H9 (cell line): ENCODE measurements at regions not wholly inside any gene's neighbourhood (a gene's known extent, or its start where the extent isn't known, plus 50 kb on each side); places are given as distances from the start of the nearest gene placed in this dataset.

Experiments used
- DNase-seq: peaks from one replicate; pipeline ENCODE4 v3.0.0-alpha.2; 2017
- H2AFZ ChIP-seq: one replicate; pipeline ENCODE4 v1.6.1; 2013; ENCODE audit warnings: mild to moderate bottlenecking, low read length, control low read depth, moderate library complexity
- H2AK5ac ChIP-seq: 2 replicates; pipeline ENCODE4 v1.6.1; 2013; ENCODE audit warnings: low read length, control low read depth, mixed read lengths; ENCODE audit not compliant: insufficient read length
- H2BK120ac ChIP-seq: one replicate; pipeline ENCODE4 v1.6.1; 2013; ENCODE audit warnings: low read depth, mild to moderate bottlenecking, low read length, control low read depth, inconsistent platforms; ENCODE audit not compliant: poor library complexity, severe bottlenecking
- H2BK12ac ChIP-seq: 2 replicates; pipeline ENCODE4 v1.6.1; 2013; ENCODE audit warnings: low read length, control low read depth, mixed read lengths, low read depth; ENCODE audit not compliant: insufficient read length
- H2BK15ac ChIP-seq: 2 replicates; pipeline ENCODE4 v1.6.1; 2013; ENCODE audit warnings: low read depth, low read length, control low read depth
- H2BK20ac ChIP-seq: one replicate; pipeline ENCODE4 v1.6.1; 2013; ENCODE audit warnings: low read depth, mild to moderate bottlenecking, low read length, control low read depth, inconsistent platforms; ENCODE audit not compliant: poor library complexity, severe bottlenecking
- H2BK5ac ChIP-seq: 2 replicates; pipeline ENCODE4 v1.6.1; 2013; ENCODE audit warnings: low read length, control low read depth, mixed read lengths; ENCODE audit not compliant: insufficient read length
- H3K14ac ChIP-seq: 2 replicates; pipeline ENCODE4 v1.6.1; 2013; ENCODE audit warnings: low read length, control low read depth; ENCODE audit not compliant: insufficient read depth
- H3K18ac ChIP-seq: 2 replicates; pipeline ENCODE4 v1.6.1; 2013; ENCODE audit warnings: low read depth, mild to moderate bottlenecking, mixed read lengths, low read length, control low read depth; ENCODE audit not compliant: insufficient read length
- H3K23ac ChIP-seq: 2 replicates; pipeline ENCODE4 v1.6.1; 2013; ENCODE audit warnings: low read length, control low read depth, mixed read lengths, low read depth; ENCODE audit not compliant: insufficient read length
- H3K23me2 ChIP-seq: 2 replicates; pipeline ENCODE4 v1.6.1; 2013; ENCODE audit warnings: low read depth, mild to moderate bottlenecking, mixed read lengths, low read length, control low read depth; ENCODE audit not compliant: insufficient read length, poor library complexity, severe bottlenecking
- H3K27ac ChIP-seq: 2 replicates; pipeline ENCODE4 v1.5.1; 2013; ENCODE audit warnings: low read length, control low read depth, mixed read lengths, low read depth; ENCODE audit not compliant: insufficient read length
- H3K27me3 ChIP-seq: 2 replicates; pipeline ENCODE4 v1.6.1; 2013; ENCODE audit warnings: low read length, control low read depth, inconsistent platforms; ENCODE audit not compliant: insufficient read depth
- H3K4ac ChIP-seq: 2 replicates; pipeline ENCODE4 v1.6.1; 2013; ENCODE audit warnings: low read depth, mild to moderate bottlenecking, control low read depth, inconsistent platforms, low read length, moderate library complexity
- H3K4me1 ChIP-seq: 2 replicates; pipeline ENCODE4 v1.6.1; 2013; ENCODE audit warnings: low read length, control low read depth, inconsistent platforms; ENCODE audit not compliant: insufficient read depth
- H3K4me2 ChIP-seq: 2 replicates; pipeline ENCODE4 v1.6.1; 2013; ENCODE audit warnings: low read length, control low read depth, mixed read lengths; ENCODE audit not compliant: insufficient read length, insufficient read depth
- H3K56ac ChIP-seq: 2 replicates; pipeline ENCODE4 v1.6.1; 2013; ENCODE audit warnings: low read depth, mild to moderate bottlenecking, mixed read lengths, low read length, control low read depth; ENCODE audit not compliant: insufficient read length
- H3K79me1 ChIP-seq: 2 replicates; pipeline ENCODE4 v1.6.1; 2013; ENCODE audit warnings: low read depth, mild to moderate bottlenecking, moderate library complexity, low read length, control low read depth, inconsistent platforms; ENCODE audit not compliant: insufficient read depth, poor library complexity, severe bottlenecking
- H3K79me2 ChIP-seq: 2 replicates; pipeline ENCODE4 v1.6.1; 2013; ENCODE audit warnings: low read length, control low read depth, inconsistent platforms; ENCODE audit not compliant: insufficient read depth
- H3K9ac ChIP-seq: 2 replicates; pipeline ENCODE4 v1.6.1; 2013; ENCODE audit warnings: low read length, control low read depth, mixed read lengths; ENCODE audit not compliant: insufficient read length; ENCODE audit errors: extremely low read depth
- H3K9me3 ChIP-seq: one replicate; pipeline ENCODE4 v1.6.1; 2013; ENCODE audit warnings: low read depth, low read length, inconsistent platforms; ENCODE audit not compliant: control insufficient read depth
- H3T11ph ChIP-seq: one replicate; pipeline ENCODE4 v1.6.1; 2013; ENCODE audit warnings: mild to moderate bottlenecking, low read length, control low read depth, inconsistent platforms
- H4K20me1 ChIP-seq: one replicate; pipeline ENCODE4 v1.6.1; 2013; ENCODE audit not compliant: control insufficient read depth, insufficient read length, insufficient read depth
- H4K5ac ChIP-seq: 2 replicates; pipeline ENCODE4 v1.6.1; 2013; ENCODE audit warnings: low read depth, mild to moderate bottlenecking, mixed read lengths, low read length, control low read depth; ENCODE audit not compliant: insufficient read length
- H4K8ac ChIP-seq: replicated peaks from 2 replicates; pipeline ENCODE4 v1.6.1; 2013; ENCODE audit warnings: low read length, control low read depth, mixed read lengths, low read depth; ENCODE audit not compliant: insufficient read length
- H4K91ac ChIP-seq: 2 replicates; pipeline ENCODE4 v1.6.1; 2013; ENCODE audit warnings: low read depth, mild to moderate bottlenecking, moderate library complexity, mixed read lengths, low read length, control low read depth; ENCODE audit not compliant: insufficient read length
- H3K27ac Mint-ChIP-seq, 3 experiments: 2 replicates in 2 of 3; 3 replicates in 1 of 3; pipeline ENCODE4 v1.8.0; 2020 to 2021; ENCODE audit warnings: mixed read lengths in 3 of 3, mild to moderate bottlenecking in 1 of 3, moderate library complexity in 1 of 3
- H3K27me3 Mint-ChIP-seq: 2 replicates; pipeline ENCODE4 v1.8.0; 2021; ENCODE audit warnings: low read depth, mild to moderate bottlenecking, moderate library complexity, mixed read lengths
- H3K36me3 Mint-ChIP-seq, 3 experiments: 2 replicates in 2 of 3; 3 replicates in 1 of 3; pipeline ENCODE4 v1.8.0; 2020 to 2021; ENCODE audit warnings: low read depth in 3 of 3, mixed read lengths in 3 of 3; ENCODE audit not compliant: insufficient read depth in 1 of 3
- H3K4me1 Mint-ChIP-seq, 2 experiments: 2 replicates each; pipeline ENCODE4 v1.8.0; 2020; ENCODE audit warnings: mixed read lengths in 2 of 2
- H3K4me3 Mint-ChIP-seq, 2 experiments: 2 replicates in 1 of 2; 3 replicates in 1 of 2; pipeline ENCODE4 v1.8.0; 2020 to 2021; ENCODE audit warnings: mild to moderate bottlenecking in 2 of 2, mixed read lengths in 2 of 2, moderate library complexity in 1 of 2
- H3K9me3 Mint-ChIP-seq, 2 experiments: 2 replicates in 1 of 2; 3 replicates in 1 of 2; pipeline ENCODE4 v1.8.0; 2020; ENCODE audit warnings: mild to moderate bottlenecking in 2 of 2, mixed read lengths in 2 of 2, moderate library complexity in 1 of 2
- WGBS: extraction: QIAGEN DNeasy Blood & Tissue Kit; methylation state at CpG from one replicate; pipeline ENCODE4 v1.1.7; 2013; ENCODE audit warnings: missing lambda C conversion rate, low lambda C conversion rate, mixed read lengths; ENCODE audit not compliant: insufficient read length; ENCODE audit errors: extremely low coverage; 5-methylcytosine and 5-hydroxymethylcytosine counted together
- TF ChIP-seq, protein P1 (sequence below): fragments of 200-600 bp; sonication (generic); conservative IDR thresholded peaks from 3 replicates; pipeline ENCODE4 v1.8.0; 2021; ENCODE audit warnings: antibody characterized with exemption, mild to moderate bottlenecking

GRCh38 chr6:147741389-147741788, 232.9 kb downstream of the SAMD5 start:
- Histone ChIP-seq H3K4ac (no peak overlapping the region), H2BK12ac (no peak overlapping the region), H3K18ac (no peak overlapping the region), H3K79me2 (no peaks in the 10 kb centered on the region), H2BK5ac (no peak overlapping the region), H3K9ac (no peak overlapping the region), H3K23ac (no peak overlapping the region), H3K9me3 (no peaks in the 10 kb centered on the region), H3T11ph (no peak overlapping the region), H3K4me2 (no peak overlapping the region), H3K56ac (no peak overlapping the region), H2AFZ (no peak overlapping the region), H3K4me1 (no peaks in the 10 kb centered on the region; the same call in 1 of the 2 replicates), H2BK120ac (no peak overlapping the region), H4K91ac (no peak overlapping the region), H3K23me2 (no peaks in the 10 kb centered on the region), H3K27me3 (no peaks in the 10 kb centered on the region), H4K20me1 (no peaks in the 10 kb centered on the region), H4K5ac (no peak overlapping the region), H4K8ac (no peak overlapping the region), H3K79me1 (no peaks in the 10 kb centered on the region), H3K27ac (no peak overlapping the region), H2AK5ac (no peak overlapping the region), H2BK15ac (no peak overlapping the region), H2BK20ac (no peak overlapping the region), H3K14ac (no peak overlapping the region)
- no peaks in the 10 kb centered on the region for H3K27me3 Mint-ChIP-seq
- H3K4me1 Mint-ChIP-seq = peaks cover 12 to 14% of the 10 kb centered on the region in 2 experiments
- no peak for DNase-seq
- no peak overlapping the region for H3K27ac Mint-ChIP-seq
- TF ChIP-seq, protein P1, sequence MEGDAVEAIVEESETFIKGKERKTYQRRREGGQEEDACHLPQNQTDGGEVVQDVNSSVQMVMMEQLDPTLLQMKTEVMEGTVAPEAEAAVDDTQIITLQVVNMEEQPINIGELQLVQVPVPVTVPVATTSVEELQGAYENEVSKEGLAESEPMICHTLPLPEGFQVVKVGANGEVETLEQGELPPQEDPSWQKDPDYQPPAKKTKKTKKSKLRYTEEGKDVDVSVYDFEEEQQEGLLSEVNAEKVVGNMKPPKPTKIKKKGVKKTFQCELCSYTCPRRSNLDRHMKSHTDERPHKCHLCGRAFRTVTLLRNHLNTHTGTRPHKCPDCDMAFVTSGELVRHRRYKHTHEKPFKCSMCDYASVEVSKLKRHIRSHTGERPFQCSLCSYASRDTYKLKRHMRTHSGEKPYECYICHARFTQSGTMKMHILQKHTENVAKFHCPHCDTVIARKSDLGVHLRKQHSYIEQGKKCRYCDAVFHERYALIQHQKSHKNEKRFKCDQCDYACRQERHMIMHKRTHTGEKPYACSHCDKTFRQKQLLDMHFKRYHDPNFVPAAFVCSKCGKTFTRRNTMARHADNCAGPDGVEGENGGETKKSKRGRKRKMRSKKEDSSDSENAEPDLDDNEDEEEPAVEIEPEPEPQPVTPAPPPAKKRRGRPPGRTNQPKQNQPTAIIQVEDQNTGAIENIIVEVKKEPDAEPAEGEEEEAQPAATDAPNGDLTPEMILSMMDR = no peak
- no CpG with 5 or more reads among the region's 9 CpGs for WGBS
- no peaks in the 10 kb centered on the region for H3K9me3 Mint-ChIP-seq
- no peaks in the 10 kb centered on the region for H3K36me3 Mint-ChIP-seq
- no peak overlapping the region for H3K4me3 Mint-ChIP-seq
